ENCODE measurements at regions not wholly inside any gene's neighbourhood (a gene's known extent, or its start where the extent isn't known, plus 50 kb on each side); places are given as distances from the start of the nearest gene placed in this dataset.

DNA sequence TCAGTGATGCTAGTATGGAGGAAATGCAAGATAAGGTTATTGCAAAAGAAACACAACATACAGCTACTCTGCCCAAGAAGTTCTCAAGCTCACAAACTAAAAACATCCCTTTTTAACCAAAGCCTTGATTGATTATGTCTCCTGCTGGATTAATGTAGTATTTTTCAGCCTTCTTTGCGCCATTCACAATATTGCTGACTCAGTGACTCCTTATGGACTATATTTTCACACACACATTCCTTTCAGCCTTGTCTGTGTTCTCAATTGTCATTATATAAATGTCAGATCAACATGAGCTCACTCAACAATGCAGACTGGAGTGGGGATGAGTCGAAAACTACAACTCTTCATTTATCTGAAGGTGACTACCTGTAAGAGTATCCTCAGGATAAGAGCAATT lies 579.3 kb upstream of the CDH8 start:
- TF ChIP-seq, protein P1, sequence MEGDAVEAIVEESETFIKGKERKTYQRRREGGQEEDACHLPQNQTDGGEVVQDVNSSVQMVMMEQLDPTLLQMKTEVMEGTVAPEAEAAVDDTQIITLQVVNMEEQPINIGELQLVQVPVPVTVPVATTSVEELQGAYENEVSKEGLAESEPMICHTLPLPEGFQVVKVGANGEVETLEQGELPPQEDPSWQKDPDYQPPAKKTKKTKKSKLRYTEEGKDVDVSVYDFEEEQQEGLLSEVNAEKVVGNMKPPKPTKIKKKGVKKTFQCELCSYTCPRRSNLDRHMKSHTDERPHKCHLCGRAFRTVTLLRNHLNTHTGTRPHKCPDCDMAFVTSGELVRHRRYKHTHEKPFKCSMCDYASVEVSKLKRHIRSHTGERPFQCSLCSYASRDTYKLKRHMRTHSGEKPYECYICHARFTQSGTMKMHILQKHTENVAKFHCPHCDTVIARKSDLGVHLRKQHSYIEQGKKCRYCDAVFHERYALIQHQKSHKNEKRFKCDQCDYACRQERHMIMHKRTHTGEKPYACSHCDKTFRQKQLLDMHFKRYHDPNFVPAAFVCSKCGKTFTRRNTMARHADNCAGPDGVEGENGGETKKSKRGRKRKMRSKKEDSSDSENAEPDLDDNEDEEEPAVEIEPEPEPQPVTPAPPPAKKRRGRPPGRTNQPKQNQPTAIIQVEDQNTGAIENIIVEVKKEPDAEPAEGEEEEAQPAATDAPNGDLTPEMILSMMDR (optimal IDR thresholded peaks at IDR 0.05 in 1 of 3, IDR thresholded peaks at IDR 0.05 in 1 of 3, conservative IDR thresholded peaks at IDR 0.05 in 1 of 3; ENCODE audit: extremely low read depth in 1 of 3, insufficient read depth in 2 of 3, low read length in 3 of 3): no peak
- no peak for TF ChIP-seq EZH2 (IDR thresholded peaks at IDR 0.05; ENCODE audit: low read length)

All from keratinocyte (primary cell).